IMR-90 (cell line): ENCODE measurements at regions not wholly inside any gene's neighbourhood (a gene's known extent, or its start where the extent isn't known, plus 50 kb on each side); places are given as distances from the start of the nearest gene placed in this dataset.

Experiments used
- ATAC-seq: fragments of 200-7000 bp; cut with Tn5 transposase; 2 replicates; pipeline ENCODE4 v1.9.1; 2020; ENCODE audit warnings: low read depth, mild to moderate bottlenecking, moderate library complexity
- BruUV-seq: library from RNA; stranded (reverse); fragments of 400-500 nt; replicated peaks from 2 replicates; lab custom pipeline; 2021; lab: Mats Ljungman, UMichigan
- CTCF ChIA-PET: fragments of 300-600 bp; formaldehyde crosslinking; extraction: SDS; loops from one replicate; lab custom pipeline; 2021; ENCODE audit warnings: antibody characterized with exemption; lab: Yijun Ruan, JAX
- POLR2A ChIA-PET: fragments of 300-600 bp; sonication (Branson Sonifier 250); formaldehyde crosslinking; loops from one replicate; lab custom pipeline; 2022; ENCODE audit warnings: antibody characterized with exemption; ENCODE audit not compliant: unreplicated experiment; lab: Charles Lee
- DNase-seq: peaks from one replicate; pipeline ENCODE4 v3.0.0; 2013
- H2AFZ ChIP-seq: replicated peaks from 2 replicates; pipeline ENCODE3; 2013; ENCODE audit warnings: low read length, mild to moderate bottlenecking; ENCODE audit not compliant: poor library complexity
- H2AK5ac ChIP-seq: 2 replicates; pipeline ENCODE4 v1.6.1; 2013; ENCODE audit warnings: low read depth, low read length, inconsistent platforms
- H2AK9ac ChIP-seq: replicated peaks from 2 replicates; pipeline ENCODE3; 2013; ENCODE audit warnings: mild to moderate bottlenecking, low read depth, low read length, moderate library complexity; ENCODE audit not compliant: poor library complexity
- H2BK120ac ChIP-seq: 2 replicates; pipeline ENCODE4 v1.6.1; 2013; ENCODE audit warnings: low read depth, low read length, inconsistent platforms
- H2BK15ac ChIP-seq: 3 replicates; pipeline ENCODE4 v1.6.1; 2013; ENCODE audit warnings: low read depth, low read length, inconsistent platforms
- H2BK20ac ChIP-seq: 2 replicates; pipeline ENCODE4 v1.6.1; 2013; ENCODE audit warnings: low read depth, mild to moderate bottlenecking, inconsistent platforms, low read length, moderate library complexity
- H2BK5ac ChIP-seq: 2 replicates; pipeline ENCODE4 v1.6.1; 2013; ENCODE audit warnings: mild to moderate bottlenecking, low read depth, low read length, inconsistent platforms; ENCODE audit not compliant: poor library complexity, severe bottlenecking
- H3K14ac ChIP-seq: replicated peaks from 2 replicates; pipeline ENCODE4 v1.6.1; 2013; ENCODE audit warnings: low read depth, low read length, inconsistent platforms
- H3K18ac ChIP-seq: 2 replicates; pipeline ENCODE4 v1.6.1; 2013; ENCODE audit warnings: low read depth, low read length, control low read depth
- H3K23ac ChIP-seq: 2 replicates; pipeline ENCODE4 v1.6.1; 2013; ENCODE audit warnings: low read depth, low read length, inconsistent platforms
- H3K27ac ChIP-seq: 2 replicates; pipeline ENCODE4 v1.5.1; 2013; ENCODE audit warnings: mild to moderate bottlenecking, control low read depth, low read length; ENCODE audit not compliant: insufficient read depth
- H3K27me3 ChIP-seq: 2 replicates; pipeline ENCODE4 v1.6.1; 2013; ENCODE audit warnings: low read length; ENCODE audit not compliant: control insufficient read depth, insufficient read depth
- H3K36me3 ChIP-seq: 2 replicates; pipeline ENCODE4 v1.6.1; 2013; ENCODE audit warnings: low read length, mixed read lengths; ENCODE audit not compliant: control insufficient read depth, insufficient read depth
- H3K4ac ChIP-seq: 2 replicates; pipeline ENCODE4 v1.6.1; 2013; ENCODE audit warnings: low read depth, low read length, inconsistent platforms
- H3K4me1 ChIP-seq: 2 replicates; pipeline ENCODE4 v1.6.1; 2013; ENCODE audit warnings: low read length, mixed read lengths; ENCODE audit not compliant: control insufficient read depth, insufficient read depth
- H3K4me2 ChIP-seq: 2 replicates; pipeline ENCODE4 v1.6.1; 2013; ENCODE audit warnings: low read depth, mild to moderate bottlenecking, control low read depth, low read length, moderate library complexity
- H3K4me3 ChIP-seq: 2 replicates; pipeline ENCODE4 v1.5.1; 2013; ENCODE audit warnings: low read depth, mild to moderate bottlenecking, control low read depth, low read length, moderate library complexity; ENCODE audit not compliant: insufficient read depth
- H3K56ac ChIP-seq: 2 replicates; pipeline ENCODE4 v1.6.1; 2013; ENCODE audit warnings: low read length, inconsistent platforms; ENCODE audit not compliant: insufficient read depth; ENCODE audit errors: extremely low read depth
- H3K79me1 ChIP-seq, 2 experiments: 2 replicates each; pipeline ENCODE4 v1.6.1; 2013; ENCODE audit warnings: low read length in 2 of 2, inconsistent platforms in 1 of 2, low read depth in 1 of 2
- H3K9ac ChIP-seq: 2 replicates; pipeline ENCODE4 v1.6.1; 2013; ENCODE audit warnings: low read depth, low read length, control low read depth
- H3K9me1 ChIP-seq: 2 replicates; pipeline ENCODE4 v1.6.1; 2013; ENCODE audit warnings: low read length, inconsistent platforms; ENCODE audit not compliant: insufficient read depth
- H3K9me3 ChIP-seq: 2 replicates; pipeline ENCODE4 v1.6.1; 2013; ENCODE audit warnings: low read length; ENCODE audit not compliant: control insufficient read depth, insufficient read depth
- H4K20me1 ChIP-seq: 2 replicates; pipeline ENCODE4 v1.6.1; 2013; ENCODE audit warnings: low read length, inconsistent platforms; ENCODE audit not compliant: insufficient read depth
- H4K5ac ChIP-seq: 2 replicates; pipeline ENCODE4 v1.6.1; 2013; ENCODE audit warnings: mild to moderate bottlenecking, low read depth, low read length, control low read depth
- H4K8ac ChIP-seq, 2 experiments: 2 replicates each; pipeline ENCODE4 v1.6.1; 2013; ENCODE audit warnings: low read depth in 2 of 2, low read length in 2 of 2, control low read depth in 1 of 2, inconsistent platforms in 1 of 2
- H4K91ac ChIP-seq: 2 replicates; pipeline ENCODE4 v1.6.1; 2013; ENCODE audit warnings: low read depth, low read length, inconsistent platforms; ENCODE audit not compliant: insufficient read depth
- CEBPB ChIP-seq: IDR thresholded peaks from 2 replicates; pipeline ENCODE4 v1.6.1; 2012; ENCODE audit warnings: low read depth, low read length, improper control_type of control experiment
- MAZ ChIP-seq: IDR thresholded peaks from 2 replicates; pipeline ENCODE4 v1.6.1; 2012; ENCODE audit warnings: low read depth, mild to moderate bottlenecking, low read length, improper control_type of control experiment, moderate library complexity, borderline replicate concordance
- MXI1 ChIP-seq: IDR thresholded peaks from 2 replicates; pipeline ENCODE4 v1.6.1; 2012; ENCODE audit warnings: low read depth, mild to moderate bottlenecking, low read length, moderate library complexity, borderline replicate concordance
- NFE2L2 ChIP-seq: fragments of 150-350 bp; IDR thresholded peaks from 2 replicates; pipeline ENCODE4 v1.6.1; 2016; ENCODE audit warnings: low read depth, mild to moderate bottlenecking, low read length
- POLR2A ChIP-seq: IDR thresholded peaks from 2 replicates; pipeline ENCODE4 v1.6.1; 2012; ENCODE audit warnings: mild to moderate bottlenecking, low read depth, low read length
- RFX5 ChIP-seq: IDR thresholded peaks from 2 replicates; pipeline ENCODE4 v1.8.0; 2012; ENCODE audit warnings: low read depth, mild to moderate bottlenecking, low read length, moderate library complexity
- whole genome bisulfite sequencing, 2 experiments: methylation state at CpG; one replicate each; pipeline versions ENCODE4 v1.1.5 to v1.1.7; 2013; ENCODE audit warnings: missing lambda C conversion rate in 2 of 2; ENCODE audit not compliant: insufficient read length in 1 of 2; ENCODE audit errors: extremely low coverage in 2 of 2; 5-methylcytosine and 5-hydroxymethylcytosine counted together
- dilution Hi-C: fragments of 300-500 bp; cut with HindIII; formaldehyde crosslinking; loops from one replicate; pipeline ENCODE4 v1.14.3; 2018; ENCODE audit warnings: low sequenced_read_pairs; ENCODE audit not compliant: unreplicated experiment
- in situ Hi-C: fragments of 300-500 bp; cut with MboI; formaldehyde crosslinking; loops from 3 replicates; pipeline ENCODE4 v1.14.3; 2019; ENCODE audit warnings: low sequenced_read_pairs, inconsistent platforms, mixed read lengths
- intact Hi-C: fragments of 100-400 bp; cut with micrococcal nuclease; formaldehyde crosslinking; loops from 2 replicates; pipeline ENCODE4 v1.10.0; 2022
- TF ChIP-seq, protein P1 (sequence below): fragments of 150-350 bp; IDR thresholded peaks from 2 replicates; pipeline ENCODE4 v1.6.1; 2016; ENCODE audit warnings: low read depth, mild to moderate bottlenecking, low read length, moderate library complexity, borderline replicate concordance
- TF ChIP-seq, protein P2 (sequence below): fragments of 150-350 bp; IDR thresholded peaks from 2 replicates; pipeline ENCODE4 v1.6.1; 2017; ENCODE audit warnings: mild to moderate bottlenecking, antibody characterized with exemption, low read length, low read depth

DNA sequence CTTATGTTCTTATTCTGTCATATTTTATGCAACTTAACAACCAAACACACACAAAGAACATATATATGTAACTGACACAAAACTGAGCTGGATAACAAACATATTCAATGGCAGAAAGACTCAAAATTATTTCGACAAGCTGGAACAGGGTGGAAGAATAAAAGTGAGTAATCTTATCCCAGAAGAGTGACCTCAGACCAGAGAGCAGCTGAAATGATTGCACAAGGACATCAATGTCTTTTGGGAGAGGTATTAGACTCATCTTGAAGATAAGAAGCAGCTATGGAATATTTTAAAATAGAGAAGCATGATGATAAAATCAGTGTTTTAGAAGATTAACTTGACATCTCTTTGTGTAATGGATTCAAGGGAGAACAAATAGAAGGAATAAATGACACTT, 191.6 kb upstream of the PRDM1 start:
- intact Hi-C loops = no loop called here
- no peak for ATAC-seq
- CTCF ChIA-PET = interaction anchor here (1.2 kb wide), 1 partner anchor 22 kb away, joined by 6 read pairs; no protein-coding TSS in a partner anchor

More for the DNA sequence above, 191.6 kb upstream of the PRDM1 start:
- Histone ChIP-seq H2AFZ (no peak overlapping the region), H2BK120ac (no peak overlapping the region), H2BK5ac (no peak overlapping the region), H3K9ac (no peak overlapping the region), H3K27me3 (no peaks in the 10 kb centered on the region), H2BK20ac (no peak overlapping the region), H3K4me1 (peaks cover 11% of the 10 kb centered on the region), H3K9me3 (peaks cover 2% of the 10 kb centered on the region; the same call in 1 of the 2 replicates), H2BK15ac (no peak overlapping the region), H3K56ac (no peak overlapping the region), H4K91ac (no peak overlapping the region), H3K4me3 (no peak overlapping the region), H3K79me1 (no peaks in the 10 kb centered on the region), H3K4ac (no peak overlapping the region), H3K36me3 (no peaks in the 10 kb centered on the region), H2AK9ac (no peak overlapping the region), H3K23ac (no peak overlapping the region), H3K27ac (no peak overlapping the region), H4K20me1 (no peaks in the 10 kb centered on the region), H3K9me1 (0 out of 2 replicates have a peak, but pooled peaks cover 3% of the 10 kb centered on the region), H3K4me2 (no peak overlapping the region), H3K18ac (no peak overlapping the region), H2AK5ac (no peak overlapping the region), H3K14ac (no peak overlapping the region), H4K5ac (no peak overlapping the region), H4K8ac (no peak overlapping the region)
- DNase-seq = no peak
- dilution Hi-C loops = no loop called here
- no TSS peak for BruUV-seq
- no peak for TF ChIP-seq MXI1
- peak; percentile 50; the same call in 1 of the 2 replicates for TF ChIP-seq CEBPB
- no peak for TF ChIP-seq POLR2A
- TF ChIP-seq RFX5 = no peak
- no peak for TF ChIP-seq MAZ
- TF ChIP-seq, protein P1, sequence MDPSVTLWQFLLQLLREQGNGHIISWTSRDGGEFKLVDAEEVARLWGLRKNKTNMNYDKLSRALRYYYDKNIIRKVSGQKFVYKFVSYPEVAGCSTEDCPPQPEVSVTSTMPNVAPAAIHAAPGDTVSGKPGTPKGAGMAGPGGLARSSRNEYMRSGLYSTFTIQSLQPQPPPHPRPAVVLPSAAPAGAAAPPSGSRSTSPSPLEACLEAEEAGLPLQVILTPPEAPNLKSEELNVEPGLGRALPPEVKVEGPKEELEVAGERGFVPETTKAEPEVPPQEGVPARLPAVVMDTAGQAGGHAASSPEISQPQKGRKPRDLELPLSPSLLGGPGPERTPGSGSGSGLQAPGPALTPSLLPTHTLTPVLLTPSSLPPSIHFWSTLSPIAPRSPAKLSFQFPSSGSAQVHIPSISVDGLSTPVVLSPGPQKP = no peak
- TF ChIP-seq, protein P2, sequence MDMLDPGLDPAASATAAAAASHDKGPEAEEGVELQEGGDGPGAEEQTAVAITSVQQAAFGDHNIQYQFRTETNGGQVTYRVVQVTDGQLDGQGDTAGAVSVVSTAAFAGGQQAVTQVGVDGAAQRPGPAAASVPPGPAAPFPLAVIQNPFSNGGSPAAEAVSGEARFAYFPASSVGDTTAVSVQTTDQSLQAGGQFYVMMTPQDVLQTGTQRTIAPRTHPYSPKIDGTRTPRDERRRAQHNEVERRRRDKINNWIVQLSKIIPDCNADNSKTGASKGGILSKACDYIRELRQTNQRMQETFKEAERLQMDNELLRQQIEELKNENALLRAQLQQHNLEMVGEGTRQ = no peak
- no peak for TF ChIP-seq NFE2L2
- POLR2A ChIA-PET = no interaction called here
- no CpG with 5 or more reads among the region's 1 CpG for WGBS, 2 experiments
- in situ Hi-C loops = no loop called here
